HepG2 (cell line): ENCODE measurements at regions not wholly inside any gene's neighbourhood (a gene's known extent, or its start where the extent isn't known, plus 50 kb on each side); places are given as distances from the start of the nearest gene placed in this dataset.

Experiments
- ATAC-seq: fragments of 200-7000 bp; cut with Tn5 transposase; 3 replicates; pipeline ENCODE4 v1.9.1; 2020; ENCODE audit warnings: mild to moderate bottlenecking, moderate library complexity
- BruUV-seq: library from RNA; stranded (reverse); fragments of 400-500 nt; replicated peaks from 2 replicates; lab custom pipeline; 2021; lab: Mats Ljungman, UMichigan
- CTCF ChIA-PET: fragments of 300-600 bp; formaldehyde crosslinking; extraction: SDS; loops from one replicate; lab custom pipeline; 2021; ENCODE audit warnings: low total read pairs, inconsistent platforms, low intra/inter-chr PET ratio; lab: Yijun Ruan, JAX
- POLR2A ChIA-PET: fragments of 350-600 bp; sonication (Branson Sonifier 250); formaldehyde crosslinking; loops from one replicate; lab custom pipeline; 2020; ENCODE audit warnings: antibody characterized with exemption, inconsistent platforms; lab: Yijun Ruan, JAX
- DNase-seq: peaks from one replicate; pipeline ENCODE4 v3.0.0-alpha.2; 2015; ENCODE audit warnings: low spot score
- FAIRE-seq: peaks from 3 replicates; lab custom pipeline; 2011; peaks lifted over from hg19 to GRCh38; lab: Jason Lieb, UNC
- H2AFZ ChIP-seq: one replicate; pipeline ENCODE4 v1.6.1; 2011; ENCODE audit warnings: low read length, inconsistent platforms
- H3K27ac ChIP-seq: fragments of 300-600 bp; 3 replicates; pipeline ENCODE4 v1.8.0; 2011; ENCODE audit warnings: mixed run types, mild to moderate bottlenecking, mixed read lengths, low read length, inconsistent platforms; ENCODE audit not compliant: insufficient read depth; ENCODE audit errors: extremely low read length
- H3K27me3 ChIP-seq, 2 experiments: fragments of 200-600 bp in 1 of 2; 2 replicates in 1 of 2; 3 replicates in 1 of 2; pipeline versions ENCODE4 v1.6.0 to v1.8.0; 2011; ENCODE audit warnings: low read length in 2 of 2, mild to moderate bottlenecking in 2 of 2, moderate library complexity in 2 of 2, inconsistent platforms in 1 of 2; ENCODE audit not compliant: insufficient read depth in 2 of 2, control insufficient read depth in 1 of 2
- H3K36me3 ChIP-seq, 2 experiments: fragments of 200-600 bp in 1 of 2; replicated peaks in 1 of 2; 2 replicates in 1 of 2; 3 replicates in 1 of 2; pipeline versions ENCODE4 v1.5.1 to v1.8.0; 2011; ENCODE audit warnings: low read length in 2 of 2, inconsistent platforms in 1 of 2; ENCODE audit not compliant: insufficient read depth in 2 of 2, control insufficient read depth in 1 of 2
- H3K4me1 ChIP-seq: 2 replicates; pipeline ENCODE4 v1.5.1; 2012; ENCODE audit warnings: low read length, inconsistent platforms; ENCODE audit not compliant: insufficient read depth
- H3K4me2 ChIP-seq: 2 replicates; pipeline ENCODE4 v1.6.0; 2011; ENCODE audit warnings: low read depth, low read length, inconsistent platforms
- H3K4me3 ChIP-seq, 3 experiments: fragments of 200-600 bp in 1 of 3; sonication (generic), shearing (Covaris generic) in 1 of 3; replicated peaks in 1 of 3; 2 replicates each; pipeline ENCODE4 v1.5.1; 2011 to 2016; ENCODE audit warnings: low read length in 3 of 3, inconsistent platforms in 2 of 3, low read depth in 2 of 3, mild to moderate bottlenecking in 2 of 3, control low read depth in 1 of 3, mixed read lengths in 1 of 3; ENCODE audit not compliant: insufficient read depth in 1 of 3
- H3K79me2 ChIP-seq: one replicate; pipeline ENCODE4 v1.6.1; 2011; ENCODE audit warnings: low read length, inconsistent platforms; ENCODE audit not compliant: insufficient read depth
- H3K9ac ChIP-seq: 2 replicates; pipeline ENCODE4 v1.6.0; 2011; ENCODE audit warnings: mild to moderate bottlenecking, low read depth, low read length, inconsistent platforms; ENCODE audit not compliant: insufficient read depth
- H3K9me3 ChIP-seq: 2 replicates; pipeline ENCODE4 v1.5.1; 2012; ENCODE audit warnings: mild to moderate bottlenecking, low read length
- H4K20me1 ChIP-seq: 2 replicates; pipeline ENCODE4 v1.6.0; 2011; ENCODE audit warnings: inconsistent platforms, mild to moderate bottlenecking, low read length, moderate library complexity; ENCODE audit not compliant: insufficient read depth
- DDIT3 ChIP-seq: sonication (generic); formaldehyde crosslinking; IDR thresholded peaks from 2 replicates; pipeline ENCODE4 v1.4.0; 2020; ENCODE audit warnings: mild to moderate bottlenecking, missing genetic modification reagents
- FOSL1 ChIP-seq: sonication (generic); formaldehyde crosslinking; IDR thresholded peaks from 2 replicates; pipeline ENCODE4 v1.9.0; 2021; ENCODE audit warnings: missing genetic modification reagents, borderline replicate concordance
- SIN3A ChIP-seq: IDR thresholded peaks from 2 replicates; pipeline ENCODE4 v1.6.1; 2011; ENCODE audit warnings: low read depth, mild to moderate bottlenecking, control low read depth, low read length, borderline replicate concordance
- USF2 ChIP-seq, 2 experiments: sonication (generic) in 1 of 2; formaldehyde crosslinking in 1 of 2; IDR thresholded peaks; 2 replicates each; pipeline versions ENCODE4 v1.5.1 to v1.6.1; 2011 to 2020; ENCODE audit warnings: borderline replicate concordance in 1 of 2, low read depth in 1 of 2, low read length in 1 of 2, mild to moderate bottlenecking in 1 of 2, missing genetic modification reagents in 1 of 2, moderate library complexity in 1 of 2
- ZNF441 ChIP-seq: sonication (generic); formaldehyde crosslinking; IDR thresholded peaks from 2 replicates; pipeline ENCODE4 v1.7.0; 2021; ENCODE audit warnings: missing genetic modification reagents, borderline replicate concordance
- ZNF598 ChIP-seq: sonication (generic); formaldehyde crosslinking; IDR thresholded peaks from 2 replicates; pipeline ENCODE4 v1.5.1; 2020; ENCODE audit warnings: mild to moderate bottlenecking, missing genetic modification reagents, borderline replicate concordance
- ZNF841 ChIP-seq: sonication (generic); formaldehyde crosslinking; IDR thresholded peaks from 2 replicates; pipeline ENCODE4 v1.8.1; 2023; ENCODE audit warnings: missing genetic modification reagents, borderline replicate concordance
- WGBS: methylation state at CpG from one replicate; pipeline ENCODE4 v1.1.6; 2017; ENCODE audit warnings: low lambda C conversion rate; 5-methylcytosine and 5-hydroxymethylcytosine counted together
- in situ Hi-C: cut with HindIII; loops from 2 replicates; pipeline ENCODE4 v1.10.0; 2017; ENCODE audit warnings: low pct_unique_long_range_greater_than_20kb; ENCODE audit not compliant: extremely low pct_ligation_motif_present
- intact Hi-C: fragments of 100-400 bp; cut with micrococcal nuclease; formaldehyde crosslinking; loops from one replicate; pipeline ENCODE4 v1.10.0; 2022; ENCODE audit not compliant: unreplicated experiment

- no peak for TF ChIP-seq ZNF441 (CRISPR knock-in tag)
- no peak for TF ChIP-seq USF2 (IDR thresholded peaks at IDR 0.05; ENCODE audit: low read depth, low read length)
- TF ChIP-seq USF2 (CRISPR knock-in tag; IDR thresholded peaks at IDR 0.05; ENCODE audit: borderline replicate concordance): no peak
- no peak for TF ChIP-seq DDIT3 (CRISPR knock-in tag)
- no peak for TF ChIP-seq SIN3A
- no peak for TF ChIP-seq ZNF598 (CRISPR knock-in tag)
- TF ChIP-seq, all 625 proteins: peak for 0
These were observed 769.5 kb upstream of the CXADR start (continued) for GRCh38 chr21:16743317-16743716.

GRCh38 chr21:16750926-16751325 is 761.9 kb upstream of the CXADR start:
- 1% methylated on average over 3 of the region's 3 CpGs for WGBS
- ATAC-seq: no peak
- no peak overlapping the region for H3K4me3 ChIP-seq

More at GRCh38 chr21:16750926-16751325, 761.9 kb upstream of the CXADR start:
- Histone ChIP-seq H3K4me1 (no peaks in the 10 kb centered on the region), H3K36me3 (no peaks in the 10 kb centered on the region), H3K27ac (no peak overlapping the region), H3K79me2 (no peaks in the 10 kb centered on the region), H3K9ac (no peak overlapping the region), H3K27me3 (no peaks in the 10 kb centered on the region), H2AFZ (no peak overlapping the region), H3K9me3 (no peaks in the 10 kb centered on the region), H4K20me1 (no peaks in the 10 kb centered on the region), H3K4me2 (no peak overlapping the region)
- POLR2A ChIA-PET: no interaction called here
- CTCF ChIA-PET: no interaction called here
- no peak for TF ChIP-seq ZNF841 (CRISPR knock-in tag)
- TF ChIP-seq FOSL1 (CRISPR knock-in tag): no peak
- intact Hi-C loops: no loop called here
- DNase-seq (no peak), FAIRE-seq (no peak)
- no TSS peak for BruUV-seq
- in situ Hi-C loops: no loop called here
